Activated CD8-positive, alpha-beta T cell treated with anti-CD3 and anti-CD28 coated beads for 36 hours (primary cell): ENCODE measurements at regions not wholly inside any gene's neighbourhood (a gene's known extent, or its start where the extent isn't known, plus 50 kb on each side); places are given as distances from the start of the nearest gene placed in this dataset.
"Not testable (repeated sequence)": the region's sequence is repeated elsewhere in the genome, so short reads cannot be mapped to it uniquely, and the experiment has no call there.

ENCODE experiments used
- ATAC-seq: fragments of 200-7000 bp; cut with Tn5 transposase; one replicate; pipeline ENCODE4 v1.10.0; 2021; ENCODE audit warnings: mild to moderate bottlenecking, moderate library complexity
- CTCF ChIA-PET: fragments of 350-600 bp; sonication (Branson Sonifier 250); formaldehyde crosslinking; loops from one replicate; lab custom pipeline; 2021; ENCODE audit warnings: antibody characterized with exemption; lab: Charles Lee
- POLR2A ChIA-PET: fragments of 350-600 bp; sonication (Branson Sonifier 250); formaldehyde crosslinking; loops from one replicate; lab custom pipeline; 2021; ENCODE audit warnings: antibody characterized with exemption; lab: Charles Lee
- DNase-seq: peaks from one replicate; pipeline ENCODE4 v3.0.0-alpha.2; 2020
- H3K27ac Mint-ChIP-seq: one replicate; pipeline ENCODE4 v1.8.0; 2021; ENCODE audit warnings: mild to moderate bottlenecking, mixed read lengths
- H3K27me3 Mint-ChIP-seq: one replicate; pipeline ENCODE4 v1.8.0; 2021; ENCODE audit warnings: mixed read lengths
- H3K36me3 Mint-ChIP-seq: one replicate; pipeline ENCODE4 v1.8.0; 2021; ENCODE audit warnings: low read depth, mixed read lengths
- H3K4me1 Mint-ChIP-seq: one replicate; pipeline ENCODE4 v1.8.0; 2021; ENCODE audit warnings: low read depth, mixed read lengths
- H3K4me3 Mint-ChIP-seq: one replicate; pipeline ENCODE4 v1.8.0; 2021; ENCODE audit warnings: mild to moderate bottlenecking, moderate library complexity, mixed read lengths
- H3K9me3 Mint-ChIP-seq: one replicate; pipeline ENCODE4 v1.8.0; 2021; ENCODE audit warnings: mixed read lengths
- intact Hi-C: fragments of 100-400 bp; cut with micrococcal nuclease; formaldehyde crosslinking; loops from one replicate; pipeline ENCODE4 v1.10.0; 2022
- TF ChIP-seq, protein P1 (sequence below): fragments of 200-600 bp; IDR thresholded peaks from one replicate; pipeline ENCODE4 v1.8.0; 2022; ENCODE audit warnings: antibody characterized with exemption, mild to moderate bottlenecking

DNA sequence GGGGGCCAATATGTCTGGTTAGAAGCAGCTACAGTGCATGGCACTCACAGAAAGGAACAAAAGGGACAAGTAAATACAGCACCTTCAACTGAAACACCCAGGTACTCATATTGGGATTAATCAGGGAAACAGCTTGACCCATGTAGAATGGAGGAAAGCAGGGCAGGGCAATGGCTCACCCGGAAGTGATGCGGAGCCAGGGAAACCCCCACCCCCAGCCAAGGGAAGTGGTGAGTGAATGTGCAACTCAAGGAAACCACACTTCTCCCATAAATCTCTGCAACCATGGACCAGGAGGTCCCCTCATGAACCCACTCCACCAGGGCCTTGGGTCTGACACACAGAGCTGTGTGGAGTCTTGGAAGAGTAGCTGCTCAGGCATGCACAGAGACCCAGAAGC is 117.1 kb downstream of the MTHFS start:
- H3K4me3 Mint-ChIP-seq, result no peak overlapping the region
- H3K27me3 Mint-ChIP-seq, result peaks cover 14% of the 10 kb centered on the region
- TF ChIP-seq, protein P1, sequence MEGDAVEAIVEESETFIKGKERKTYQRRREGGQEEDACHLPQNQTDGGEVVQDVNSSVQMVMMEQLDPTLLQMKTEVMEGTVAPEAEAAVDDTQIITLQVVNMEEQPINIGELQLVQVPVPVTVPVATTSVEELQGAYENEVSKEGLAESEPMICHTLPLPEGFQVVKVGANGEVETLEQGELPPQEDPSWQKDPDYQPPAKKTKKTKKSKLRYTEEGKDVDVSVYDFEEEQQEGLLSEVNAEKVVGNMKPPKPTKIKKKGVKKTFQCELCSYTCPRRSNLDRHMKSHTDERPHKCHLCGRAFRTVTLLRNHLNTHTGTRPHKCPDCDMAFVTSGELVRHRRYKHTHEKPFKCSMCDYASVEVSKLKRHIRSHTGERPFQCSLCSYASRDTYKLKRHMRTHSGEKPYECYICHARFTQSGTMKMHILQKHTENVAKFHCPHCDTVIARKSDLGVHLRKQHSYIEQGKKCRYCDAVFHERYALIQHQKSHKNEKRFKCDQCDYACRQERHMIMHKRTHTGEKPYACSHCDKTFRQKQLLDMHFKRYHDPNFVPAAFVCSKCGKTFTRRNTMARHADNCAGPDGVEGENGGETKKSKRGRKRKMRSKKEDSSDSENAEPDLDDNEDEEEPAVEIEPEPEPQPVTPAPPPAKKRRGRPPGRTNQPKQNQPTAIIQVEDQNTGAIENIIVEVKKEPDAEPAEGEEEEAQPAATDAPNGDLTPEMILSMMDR, result no peak
- intact Hi-C loops, result no loop called here
- peaks cover 1% of the 10 kb centered on the region for H3K36me3 Mint-ChIP-seq
- peak; percentile 74 for ATAC-seq
- peaks cover 2% of the 10 kb centered on the region for H3K4me1 Mint-ChIP-seq
- no peak overlapping the region for H3K27ac Mint-ChIP-seq
- H3K9me3 Mint-ChIP-seq, result peaks cover 21% of the 10 kb centered on the region
- DNase-seq, result peak; percentile 65
- ChIA-PET POLR2A (no interaction called here), CTCF (interaction anchor here (1.6 kb wide), 1 partner anchor 213 kb away, joined by 4 read pairs; no protein-coding TSS in a partner anchor)

DNA sequence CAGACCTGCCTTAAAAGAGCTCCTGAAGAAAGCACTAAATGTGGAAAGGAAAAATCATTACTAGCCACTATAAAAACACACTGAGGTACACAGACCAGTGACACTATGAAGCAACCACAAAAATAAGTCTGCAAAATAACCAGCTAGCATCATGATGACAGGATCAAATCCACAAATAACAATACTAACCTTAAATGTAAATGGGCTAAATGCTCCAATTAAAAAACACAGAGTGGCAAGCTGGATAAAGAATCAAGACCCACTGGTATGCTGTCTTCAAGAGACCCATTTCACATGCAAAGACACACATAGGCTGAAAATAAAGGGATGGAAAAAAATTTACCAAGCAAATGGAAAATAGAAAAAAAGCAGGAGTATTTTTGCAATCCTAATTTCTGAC is 114.5 kb downstream of the MTHFS start:
- intact Hi-C loops, H3K36me3 Mint-ChIP-seq, POLR2A ChIA-PET, DNase-seq, CTCF ChIA-PET, H3K4me3 Mint-ChIP-seq, H3K4me1 Mint-ChIP-seq, H3K27ac Mint-ChIP-seq, ATAC-seq: not testable (repeated sequence)
- peaks cover 17% of the 10 kb centered on the region for H3K27me3 Mint-ChIP-seq
- H3K9me3 Mint-ChIP-seq, result peaks cover 21% of the 10 kb centered on the region
